GM23248 (cell line): ENCODE measurements at regions not wholly inside any gene's neighbourhood (a gene's known extent, or its start where the extent isn't known, plus 50 kb on each side); places are given as distances from the start of the nearest gene placed in this dataset. TPM values are rescaled to one million over a fixed set of nuclear protein-coding genes. Genes with fewer than 3 reads are reported as not detected.

Experiments
- DNase-seq: peaks from one replicate; pipeline ENCODE4 v3.0.0-alpha.2; 2015
- H2AFZ ChIP-seq: fragments of 200-600 bp; sonication (generic); 2 replicates; pipeline ENCODE4 v1.6.1; 2016; ENCODE audit warnings: antibody characterized with exemption
- H3F3A ChIP-seq: fragments of 200-600 bp; sonication (generic); 2 replicates; pipeline ENCODE4 v1.6.1; 2016; ENCODE audit warnings: mild to moderate bottlenecking, antibody characterized with exemption, mixed run types; ENCODE audit not compliant: insufficient read depth
- H3K27ac ChIP-seq: fragments of 200-600 bp; sonication (generic); 2 replicates; pipeline ENCODE4 v1.5.1; 2016; ENCODE audit warnings: mild to moderate bottlenecking
- H3K27me3 ChIP-seq: fragments of 200-600 bp; sonication (generic); replicated peaks from 2 replicates; pipeline ENCODE4 v1.6.1; 2016; ENCODE audit warnings: mild to moderate bottlenecking; ENCODE audit not compliant: insufficient read depth
- H3K36me3 ChIP-seq: fragments of 200-600 bp; sonication (generic); 2 replicates; pipeline ENCODE4 v1.6.1; 2016; ENCODE audit warnings: low read depth, mild to moderate bottlenecking
- H3K4me1 ChIP-seq: fragments of 200-600 bp; sonication (generic); 2 replicates; pipeline ENCODE4 v1.6.1; 2016; ENCODE audit warnings: mild to moderate bottlenecking; ENCODE audit not compliant: insufficient read depth
- H3K4me2 ChIP-seq: fragments of 200-600 bp; sonication (generic); one replicate; pipeline ENCODE4 v1.6.1; 2016; ENCODE audit warnings: mild to moderate bottlenecking; ENCODE audit not compliant: unreplicated experiment
- H3K4me3 ChIP-seq: fragments of 200-600 bp; sonication (generic); 2 replicates; pipeline ENCODE4 v1.5.1; 2016; ENCODE audit warnings: mild to moderate bottlenecking
- H3K79me2 ChIP-seq: fragments of 200-600 bp; sonication (generic); 2 replicates; pipeline ENCODE4 v1.6.1; 2016; ENCODE audit warnings: mild to moderate bottlenecking; ENCODE audit not compliant: insufficient read depth
- H3K9ac ChIP-seq: fragments of 200-600 bp; sonication (generic); 2 replicates; pipeline ENCODE4 v1.6.1; 2016; ENCODE audit warnings: mild to moderate bottlenecking
- H3K9me2 ChIP-seq: fragments of 200-600 bp; sonication (generic); 2 replicates; pipeline ENCODE4 v1.6.1; 2016; ENCODE audit warnings: mixed run types, mild to moderate bottlenecking, moderate library complexity; ENCODE audit not compliant: insufficient read depth
- H3K9me3 ChIP-seq: fragments of 200-600 bp; sonication (generic); one replicate; pipeline ENCODE4 v1.6.1; 2017; ENCODE audit warnings: low read depth
- H4K20me1 ChIP-seq: fragments of 200-600 bp; sonication (generic); 2 replicates; pipeline ENCODE4 v1.6.0; 2016; ENCODE audit not compliant: insufficient read depth
- EZH2 ChIP-seq: fragments of 200-600 bp; sonication (generic); IDR thresholded peaks from 2 replicates; pipeline ENCODE4 v1.6.1; 2018; ENCODE audit warnings: antibody characterized with exemption, mild to moderate bottlenecking; ENCODE audit not compliant: insufficient read depth, poor library complexity, severe bottlenecking
- EZH2phosphoT487 ChIP-seq: fragments of 200-600 bp; sonication (generic); IDR thresholded peaks from 2 replicates; pipeline ENCODE4 v1.6.1; 2018; ENCODE audit warnings: antibody characterized with exemption, moderate library complexity, mild to moderate bottlenecking, low read depth; ENCODE audit not compliant: insufficient read depth
- WGBS, 2 experiments: methylation state at CpG; one replicate each; pipeline ENCODE4 v1.1.6; 2015 to 2017; ENCODE audit warnings: low lambda C conversion rate in 2 of 2, low coverage in 1 of 2; ENCODE audit errors: missing lambda C conversion rate in 2 of 2; 5-methylcytosine and 5-hydroxymethylcytosine counted together
- in situ Hi-C: fragments of 300-500 bp; cut with MboI; formaldehyde crosslinking; loops from 2 replicates; pipeline ENCODE4 v1.15.0; 2020
- small RNA-seq: library from RNA; depleted of rRNA; stranded (forward); fragments of <200 nt; gene quantifications from one replicate; pipeline ENCODE3, GENCODE V24; 2014; ENCODE audit warnings: low read depth, low replicate concordance

GRCh38 chr12:45675534-45675933 is 54.0 kb upstream of the ARID2 start:
- Histone ChIP-seq H3K79me2 (no peaks in the 10 kb centered on the region), H3K36me3 (no peaks in the 10 kb centered on the region), H3K27me3 (no peaks in the 10 kb centered on the region), H3K4me3 (no peak overlapping the region), H3F3A (0 out of 2 replicates have a peak, but pooled peaks cover 4% of the 10 kb centered on the region), H2AFZ (no peak overlapping the region), H3K27ac (no peak overlapping the region), H3K4me1 (peaks cover 19% of the 10 kb centered on the region), H3K4me2 (no peak overlapping the region), H3K9ac (no peak overlapping the region), H3K9me3 (no peaks in the 10 kb centered on the region), H3K9me2 (no peaks in the 10 kb centered on the region), H4K20me1 (no peaks in the 10 kb centered on the region)
- 86 to 88% methylated on average over 2 of the region's 2 CpGs for WGBS, 2 experiments
- TF ChIP-seq EZH2phosphoT487 (no peak), EZH2 (no peak)
- DNase-seq = no peak
- in situ Hi-C loops = no loop called here

Small RNA genes in the stretch of these regions (small RNA-seq; reads per million reads assigned to genes)
- gene RF00026 = not detected
